Activated B cell treated with CpG ODN at 0.5 μM for 24 hours (primary cell): ENCODE measurements at regions not wholly inside any gene's neighbourhood (a gene's known extent, or its start where the extent isn't known, plus 50 kb on each side); places are given as distances from the start of the nearest gene placed in this dataset.

Experiments
- ATAC-seq: fragments of 200-7000 bp; cut with Tn5 transposase; one replicate; pipeline ENCODE4 v1.10.0; 2021; ENCODE audit warnings: low read depth, mild to moderate bottlenecking, moderate library complexity
- CTCF ChIA-PET: fragments of 350-600 bp; sonication (Branson Sonifier 250); formaldehyde crosslinking; loops from one replicate; lab custom pipeline; 2021; ENCODE audit warnings: antibody characterized with exemption; lab: Charles Lee
- POLR2A ChIA-PET: fragments of 350-600 bp; sonication (Branson Sonifier 250); formaldehyde crosslinking; loops from one replicate; lab custom pipeline; 2021; ENCODE audit warnings: antibody characterized with exemption; lab: Charles Lee
- DNase-seq: peaks from one replicate; pipeline ENCODE4 v3.0.0; 2022
- H3K27ac Mint-ChIP-seq: one replicate; pipeline ENCODE4 v1.8.0; 2020; ENCODE audit warnings: mixed read lengths
- H3K27me3 Mint-ChIP-seq: one replicate; pipeline ENCODE4 v1.8.0; 2021; ENCODE audit warnings: mixed read lengths
- H3K36me3 Mint-ChIP-seq: one replicate; pipeline ENCODE4 v1.8.0; 2021; ENCODE audit warnings: low read depth, mixed read lengths
- H3K4me1 Mint-ChIP-seq: one replicate; pipeline ENCODE4 v1.8.0; 2021; ENCODE audit warnings: mixed read lengths
- H3K4me3 Mint-ChIP-seq: one replicate; pipeline ENCODE4 v1.8.0; 2020; ENCODE audit warnings: mild to moderate bottlenecking, mixed read lengths
- H3K9me3 Mint-ChIP-seq: one replicate; pipeline ENCODE4 v1.8.0; 2020; ENCODE audit warnings: mixed read lengths
- intact Hi-C: fragments of 100-400 bp; cut with micrococcal nuclease; formaldehyde crosslinking; loops from one replicate; pipeline ENCODE4 v1.15.1; 2024
- TF ChIP-seq, protein P1 (sequence below): fragments of 200-600 bp; IDR thresholded peaks from one replicate; pipeline ENCODE4 v1.8.0; 2022; ENCODE audit warnings: antibody characterized with exemption, mild to moderate bottlenecking

DNA sequence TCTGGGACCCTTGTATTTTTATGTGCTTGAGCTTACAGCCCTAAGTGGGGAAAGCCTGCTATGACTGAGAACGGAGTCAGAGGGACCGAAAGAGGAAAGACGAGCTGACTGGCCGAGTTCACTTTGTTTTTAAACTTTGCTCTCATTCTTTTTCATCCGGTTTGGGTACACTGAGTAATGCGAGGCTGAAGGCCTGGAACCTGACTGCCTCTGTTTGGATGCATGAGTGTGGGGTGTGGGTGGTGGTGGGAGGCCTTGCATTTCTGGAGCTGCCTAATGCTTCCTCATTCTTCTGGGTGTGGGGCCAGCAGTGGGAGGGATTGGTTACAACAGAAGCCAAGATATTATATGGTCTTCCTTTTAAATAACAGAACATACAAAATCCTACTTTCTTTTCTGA is 155.5 kb downstream of the BUB3 start:
- intact Hi-C loops, result no loop called here
- H3K4me1 Mint-ChIP-seq, result no peaks in the 10 kb centered on the region
- POLR2A ChIA-PET, result no interaction called here
- DNase-seq (no peak), ATAC-seq (no peak)
- peaks cover 4% of the 10 kb centered on the region for H3K27me3 Mint-ChIP-seq
- H3K36me3 Mint-ChIP-seq, result no peaks in the 10 kb centered on the region
- no peaks in the 10 kb centered on the region for H3K9me3 Mint-ChIP-seq
- CTCF ChIA-PET, result no interaction called here
- TF ChIP-seq, protein P1, sequence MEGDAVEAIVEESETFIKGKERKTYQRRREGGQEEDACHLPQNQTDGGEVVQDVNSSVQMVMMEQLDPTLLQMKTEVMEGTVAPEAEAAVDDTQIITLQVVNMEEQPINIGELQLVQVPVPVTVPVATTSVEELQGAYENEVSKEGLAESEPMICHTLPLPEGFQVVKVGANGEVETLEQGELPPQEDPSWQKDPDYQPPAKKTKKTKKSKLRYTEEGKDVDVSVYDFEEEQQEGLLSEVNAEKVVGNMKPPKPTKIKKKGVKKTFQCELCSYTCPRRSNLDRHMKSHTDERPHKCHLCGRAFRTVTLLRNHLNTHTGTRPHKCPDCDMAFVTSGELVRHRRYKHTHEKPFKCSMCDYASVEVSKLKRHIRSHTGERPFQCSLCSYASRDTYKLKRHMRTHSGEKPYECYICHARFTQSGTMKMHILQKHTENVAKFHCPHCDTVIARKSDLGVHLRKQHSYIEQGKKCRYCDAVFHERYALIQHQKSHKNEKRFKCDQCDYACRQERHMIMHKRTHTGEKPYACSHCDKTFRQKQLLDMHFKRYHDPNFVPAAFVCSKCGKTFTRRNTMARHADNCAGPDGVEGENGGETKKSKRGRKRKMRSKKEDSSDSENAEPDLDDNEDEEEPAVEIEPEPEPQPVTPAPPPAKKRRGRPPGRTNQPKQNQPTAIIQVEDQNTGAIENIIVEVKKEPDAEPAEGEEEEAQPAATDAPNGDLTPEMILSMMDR, result no peak
- no peak overlapping the region for H3K27ac Mint-ChIP-seq
- no peak overlapping the region for H3K4me3 Mint-ChIP-seq

DNA sequence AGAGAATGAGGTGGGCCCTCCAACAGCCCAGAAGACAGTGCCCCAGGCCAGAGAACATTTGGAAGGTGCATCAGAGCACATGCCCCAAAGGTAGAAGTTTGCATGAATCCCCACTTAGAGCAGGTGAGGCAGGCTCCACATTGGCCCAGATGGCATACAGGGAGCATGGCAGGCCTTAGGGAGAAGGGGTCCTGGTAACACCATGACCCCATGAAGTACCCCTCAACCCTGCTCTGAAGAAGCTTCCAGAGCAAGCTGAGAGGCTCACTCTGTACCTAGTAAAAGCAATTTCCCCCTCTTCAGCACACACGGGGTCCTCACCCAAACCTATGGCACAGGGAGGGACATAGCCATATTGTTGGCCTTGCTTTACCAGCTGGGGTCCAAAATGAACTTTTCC is 162.6 kb downstream of the BUB3 start:
- intact Hi-C loops, result no loop called here
- no peak overlapping the region for H3K27ac Mint-ChIP-seq
- ATAC-seq (no peak), DNase-seq (no peak)
- TF ChIP-seq, protein P1, result no peak
- H3K36me3 Mint-ChIP-seq, result no peaks in the 10 kb centered on the region
- no peak overlapping the region for H3K4me3 Mint-ChIP-seq
- ChIA-PET CTCF (no interaction called here), POLR2A (no interaction called here)
- H3K9me3 Mint-ChIP-seq, result no peaks in the 10 kb centered on the region
- H3K27me3 Mint-ChIP-seq, result peaks cover 2% of the 10 kb centered on the region
- H3K4me1 Mint-ChIP-seq, result no peaks in the 10 kb centered on the region

DNA sequence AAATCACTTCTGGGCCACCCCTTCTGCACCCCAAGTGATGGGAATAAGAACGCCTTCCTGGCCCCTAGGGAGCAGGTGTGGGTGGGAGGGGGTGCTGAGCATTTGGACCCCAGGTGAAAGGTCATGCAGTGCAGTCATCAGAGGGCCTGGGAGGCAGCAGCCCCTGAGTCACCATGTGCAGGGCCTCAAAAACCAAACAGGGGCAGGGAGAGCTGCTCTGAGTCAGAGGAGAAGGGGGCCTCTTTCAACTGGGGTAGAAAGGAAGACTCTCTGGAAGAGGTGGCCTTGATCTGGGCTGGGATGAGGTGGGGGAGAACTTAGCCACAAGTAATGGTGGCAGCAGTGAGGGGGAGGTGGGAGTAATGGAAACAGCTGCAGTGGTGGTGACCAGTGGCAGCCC is 164.3 kb downstream of the BUB3 start:
- no peak overlapping the region for H3K4me3 Mint-ChIP-seq
- H3K27ac Mint-ChIP-seq, result no peak overlapping the region
- no peaks in the 10 kb centered on the region for H3K36me3 Mint-ChIP-seq
- no peaks in the 10 kb centered on the region for H3K9me3 Mint-ChIP-seq
- POLR2A ChIA-PET, result no interaction called here
- DNase-seq (no peak), ATAC-seq (no peak)
- no peaks in the 10 kb centered on the region for H3K4me1 Mint-ChIP-seq
- TF ChIP-seq, protein P1, result no peak
- CTCF ChIA-PET, result no interaction called here
- H3K27me3 Mint-ChIP-seq, result peaks cover 2% of the 10 kb centered on the region
- intact Hi-C loops, result no loop called here

DNA sequence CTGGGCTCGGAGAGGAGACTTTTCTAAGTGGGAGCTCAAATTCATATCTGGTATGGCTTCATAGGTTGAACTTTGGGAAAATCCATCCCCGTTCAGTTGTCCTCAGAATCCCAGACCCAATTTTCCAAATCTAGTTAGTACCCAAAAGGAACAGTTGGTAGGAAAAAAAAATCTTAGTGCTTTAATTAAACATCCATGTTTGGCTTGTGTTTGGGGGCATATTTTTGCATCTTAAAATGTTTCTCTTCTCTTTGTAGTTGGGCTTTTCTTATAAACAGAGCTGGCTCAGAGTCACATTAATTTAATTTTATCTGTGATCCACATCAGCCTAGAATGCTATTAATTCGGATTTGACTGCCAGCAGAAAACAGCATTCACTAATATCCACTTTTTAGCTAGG is 165.9 kb downstream of the BUB3 start:
- H3K4me3 Mint-ChIP-seq, result no peak overlapping the region
- no peaks in the 10 kb centered on the region for H3K9me3 Mint-ChIP-seq
- ATAC-seq (no peak), DNase-seq (no peak)
- ChIA-PET POLR2A (no interaction called here), CTCF (no interaction called here)
- H3K36me3 Mint-ChIP-seq, result no peaks in the 10 kb centered on the region
- no peaks in the 10 kb centered on the region for H3K27me3 Mint-ChIP-seq
- TF ChIP-seq, protein P1, result no peak
- intact Hi-C loops, result no loop called here
- no peaks in the 10 kb centered on the region for H3K4me1 Mint-ChIP-seq
- no peak overlapping the region for H3K27ac Mint-ChIP-seq

DNA sequence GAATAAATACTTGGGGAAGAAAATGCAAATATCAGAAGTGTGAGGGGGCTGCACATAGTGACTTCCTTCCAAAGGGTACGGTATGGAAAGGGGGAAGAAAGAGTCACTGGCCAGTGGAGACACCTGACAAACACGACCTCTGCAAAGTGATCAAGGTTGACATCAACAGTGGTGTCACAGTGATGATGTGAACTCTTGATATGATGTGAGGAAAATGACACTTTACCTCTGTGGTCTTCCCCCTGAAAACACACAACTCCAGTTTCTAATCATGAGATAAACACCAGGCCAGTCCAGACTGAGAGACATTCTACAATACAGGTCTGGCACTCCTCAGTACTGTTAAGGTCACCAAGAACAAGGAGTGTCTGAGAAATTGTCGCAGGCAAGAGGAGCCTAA is 169.7 kb downstream of the BUB3 start:
- POLR2A ChIA-PET, result no interaction called here
- ATAC-seq, result no peak
- Mint-ChIP-seq H3K27me3 (peaks cover 4% of the 10 kb centered on the region), H3K27ac (no peak overlapping the region), H3K9me3 (peaks cover 2% of the 10 kb centered on the region), H3K4me3 (no peak overlapping the region), H3K4me1 (no peaks in the 10 kb centered on the region), H3K36me3 (no peaks in the 10 kb centered on the region)
- TF ChIP-seq, protein P1, result no peak
- CTCF ChIA-PET, result no interaction called here
- DNase-seq, result no peak
- intact Hi-C loops, result no loop called here
